GM19467 (cell line): ENCODE measurements at regions not wholly inside any gene's neighbourhood (a gene's known extent, or its start where the extent isn't known, plus 50 kb on each side); places are given as distances from the start of the nearest gene placed in this dataset.
"Not testable (repeated sequence)": the region's sequence is repeated elsewhere in the genome, so short reads cannot be mapped to it uniquely, and the experiment has no call there.

Experiments
- ATAC-seq: cut with Tn5 transposase; IDR thresholded peaks from one replicate; pipeline ENCODE4 v1.9.1; 2021; ENCODE audit warnings: mild to moderate bottlenecking, moderate library complexity; ENCODE audit not compliant: unreplicated experiment

DNA sequence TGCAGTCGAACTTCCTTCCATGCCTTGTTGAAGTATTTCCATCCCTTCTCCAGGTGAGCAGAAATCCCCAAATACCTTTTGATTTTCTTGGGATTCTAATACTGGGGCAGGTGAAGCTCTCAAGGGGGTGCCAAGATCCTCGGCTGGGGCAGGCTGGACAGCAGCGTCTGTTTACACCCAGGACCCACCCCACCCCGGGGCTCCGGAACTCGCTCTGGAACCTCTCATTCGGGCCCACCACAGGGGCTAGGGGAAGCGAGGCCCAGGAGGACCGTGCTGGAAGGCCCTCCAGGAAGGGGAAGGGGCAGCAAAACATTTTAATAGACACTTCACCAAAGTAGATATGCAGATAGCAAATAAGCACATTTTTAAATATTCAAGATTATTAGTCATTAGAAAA lies 161.9 kb upstream of the GORAB start:
- ATAC-seq = no peak

DNA sequence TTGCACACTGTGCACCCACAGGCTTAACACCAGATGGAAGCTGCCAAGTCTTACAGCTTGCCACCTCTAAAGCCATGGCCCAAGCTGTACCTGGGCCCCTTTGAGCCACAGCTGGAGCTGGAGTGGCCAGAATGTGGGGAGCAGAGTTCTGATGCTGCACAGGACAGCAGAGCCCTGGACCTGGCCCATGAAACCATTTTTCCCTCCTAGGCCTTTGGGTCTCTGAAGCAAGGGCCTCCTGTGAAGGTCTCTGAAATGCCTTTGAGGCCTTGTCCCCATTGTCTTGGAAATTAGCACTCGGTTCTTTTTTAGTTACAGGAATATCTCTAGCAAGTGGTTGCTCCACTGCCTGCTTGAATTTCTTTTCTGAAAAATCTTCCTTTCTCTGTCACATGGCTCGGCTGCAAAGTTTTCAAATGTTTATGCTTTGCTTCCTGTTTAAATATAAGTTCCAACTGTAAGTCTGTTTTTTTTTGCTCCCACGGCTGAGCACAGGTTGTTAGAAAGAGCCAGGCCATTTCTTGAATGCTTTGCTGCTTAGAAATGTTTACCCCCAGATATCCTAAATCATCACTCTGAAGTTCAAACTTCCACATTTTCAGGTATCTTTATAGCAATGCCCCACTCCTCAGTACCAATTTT lies 156.8 kb upstream of the GORAB start:
- ATAC-seq = no peak

DNA sequence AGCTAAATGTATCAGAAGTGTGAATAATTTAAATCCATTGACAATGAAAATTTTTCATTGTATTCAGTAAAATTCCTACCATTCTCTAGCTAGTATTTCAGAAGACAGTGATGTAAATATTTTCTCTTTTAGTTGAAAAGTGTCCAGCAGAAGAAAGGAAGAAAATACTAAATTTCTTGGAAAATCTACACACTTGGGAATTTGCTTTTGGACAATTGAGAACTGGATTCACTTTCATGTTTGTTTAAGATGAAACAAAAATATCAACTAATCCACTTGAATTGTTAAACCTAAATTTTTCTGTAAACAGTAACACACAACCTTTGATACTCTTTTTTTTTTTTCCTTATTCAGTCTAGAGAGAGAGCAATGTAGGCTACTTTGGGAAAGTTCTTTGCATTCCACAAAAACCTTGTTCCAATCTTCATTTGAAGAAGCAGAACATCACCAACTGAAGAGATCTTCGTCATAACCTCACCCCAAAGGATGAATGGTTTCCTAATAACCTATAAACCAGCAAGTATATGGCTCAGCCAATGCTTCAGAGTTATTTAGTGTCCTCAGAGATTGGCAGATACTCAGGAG lies 155.1 kb upstream of the GORAB start:
- ATAC-seq = peak; percentile 26

DNA sequence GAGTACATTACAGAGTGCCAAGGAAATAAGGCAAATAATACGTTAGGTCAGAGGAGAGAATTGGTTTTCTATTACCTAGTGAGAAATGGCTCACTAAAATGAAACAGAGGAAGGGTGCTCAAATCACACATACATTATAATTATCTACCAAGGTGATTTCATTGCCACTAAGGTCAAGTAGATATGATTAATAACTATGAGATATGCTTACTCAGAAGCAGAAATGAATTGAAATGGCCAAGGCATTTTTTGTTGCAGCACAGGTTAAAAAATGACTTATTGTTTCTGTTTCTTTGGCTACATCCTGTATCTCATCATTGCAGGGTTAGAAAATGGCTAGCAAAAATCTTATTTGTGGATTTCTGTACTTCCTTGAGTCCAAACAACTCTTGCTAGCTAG lies 154.5 kb upstream of the GORAB start:
- ATAC-seq = peak; percentile 72

DNA sequence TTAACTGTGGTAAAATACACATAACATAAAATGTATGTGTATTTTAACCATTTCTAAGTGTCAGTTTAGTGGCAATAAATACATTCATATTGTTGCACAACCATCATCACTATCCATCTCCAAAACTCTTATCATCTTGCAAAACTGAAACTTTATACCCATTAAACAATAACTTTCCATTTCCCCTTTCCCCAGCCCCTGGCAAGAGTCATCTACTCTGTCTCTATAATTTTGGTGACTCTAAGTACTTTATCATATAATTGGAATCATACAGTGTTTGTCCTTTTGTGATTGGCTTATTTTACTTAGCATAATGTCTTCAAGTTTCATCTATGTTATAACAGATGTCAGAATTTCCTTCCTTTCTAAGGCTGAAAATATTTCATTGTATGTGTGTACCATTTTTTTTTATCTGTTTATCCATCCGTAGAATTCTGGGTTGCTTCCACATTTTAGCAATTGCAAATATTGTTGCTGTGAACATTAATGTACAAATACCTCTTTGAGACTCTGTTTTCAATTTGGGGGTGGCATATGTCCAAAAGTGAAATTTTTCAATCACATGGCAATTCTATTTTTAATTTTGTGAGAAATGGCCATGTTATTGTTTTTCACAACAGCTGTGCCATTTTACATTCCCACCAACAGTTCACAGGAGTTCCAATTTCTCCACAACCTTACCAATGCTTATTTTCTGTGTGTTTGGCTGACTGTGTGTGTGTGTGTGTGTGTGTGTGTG lies 153.9 kb upstream of the GORAB start:
- ATAC-seq = no peak

DNA sequence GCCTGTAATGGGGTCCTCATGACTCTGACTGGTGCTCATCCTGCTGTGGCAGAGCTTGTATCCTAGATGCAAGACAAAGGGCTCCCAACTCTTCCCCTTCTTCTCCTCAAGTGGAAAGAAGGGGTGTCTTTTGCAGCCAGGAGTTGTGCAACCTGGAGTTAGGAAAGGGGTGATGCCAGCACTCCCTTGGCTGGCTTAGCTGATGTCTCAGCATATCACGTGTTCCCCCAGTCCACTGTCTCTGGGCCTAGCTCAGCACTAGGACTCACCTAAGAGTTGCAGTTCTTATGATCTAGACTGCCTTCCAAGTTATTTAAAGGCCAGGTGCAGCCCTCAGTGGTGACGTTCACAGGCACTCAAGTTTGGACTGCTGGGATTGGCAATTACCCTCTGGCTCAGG lies 146.2 kb upstream of the GORAB start:
- ATAC-seq = no peak

DNA sequence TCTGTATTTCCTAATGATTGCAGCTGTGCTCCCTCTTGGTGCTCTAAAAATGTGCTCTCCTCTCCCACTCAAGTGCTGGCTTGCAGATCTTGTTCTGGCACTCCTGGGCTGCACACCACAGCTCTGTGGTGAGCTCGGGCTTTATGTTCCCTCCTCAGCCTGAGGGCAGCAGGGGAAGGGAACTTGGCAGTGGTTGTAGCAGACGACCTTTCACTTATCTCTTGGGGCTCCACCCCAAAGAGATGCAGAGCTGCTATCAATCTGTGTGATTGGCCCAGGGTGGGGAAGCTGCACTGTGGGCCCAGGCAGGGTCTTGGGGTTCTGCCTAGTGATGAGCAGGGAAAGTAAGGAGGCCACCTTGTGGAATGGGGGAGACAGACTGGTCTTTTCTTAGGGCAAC lies 143.5 kb upstream of the GORAB start:
- no peak for ATAC-seq

DNA sequence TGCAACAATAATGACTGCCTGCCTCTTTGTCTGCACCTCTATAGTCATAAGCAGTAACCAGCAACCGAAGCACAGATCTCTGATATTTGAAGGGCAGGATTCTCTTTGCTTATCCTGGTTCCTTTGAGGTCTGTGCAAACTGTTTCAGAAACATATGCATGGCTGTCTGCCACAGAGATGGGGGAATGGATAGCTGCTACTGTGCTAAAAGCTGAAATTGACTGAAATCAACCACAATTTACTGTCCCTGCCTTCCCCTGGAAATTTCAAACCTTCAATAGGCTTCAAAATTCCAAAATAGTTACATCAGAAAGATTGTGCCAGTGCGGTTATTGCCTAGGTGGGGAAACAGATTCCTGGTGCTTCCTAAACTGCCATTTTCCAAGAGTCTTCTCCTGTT lies 136.8 kb upstream of the GORAB start:
- no peak for ATAC-seq

DNA sequence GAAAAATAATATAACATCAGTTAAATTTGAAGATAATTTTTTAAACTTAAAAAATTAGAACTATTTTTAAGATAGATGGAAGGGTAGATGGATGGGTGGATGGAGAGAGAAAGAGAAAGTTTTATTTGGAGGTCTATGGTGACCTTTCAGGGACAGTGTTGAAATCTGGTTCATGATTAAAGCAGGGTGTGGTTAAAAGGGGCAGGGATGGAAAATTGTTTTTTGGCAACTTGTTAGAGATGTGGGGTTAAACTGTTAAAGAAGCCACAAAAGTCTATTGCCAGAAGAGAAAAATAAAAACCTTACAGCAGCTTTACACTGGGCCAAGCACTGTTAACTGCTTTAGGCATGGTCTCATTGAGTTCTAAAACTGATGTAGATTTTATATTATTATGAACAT lies 134.9 kb upstream of the GORAB start:
- ATAC-seq = no peak

DNA sequence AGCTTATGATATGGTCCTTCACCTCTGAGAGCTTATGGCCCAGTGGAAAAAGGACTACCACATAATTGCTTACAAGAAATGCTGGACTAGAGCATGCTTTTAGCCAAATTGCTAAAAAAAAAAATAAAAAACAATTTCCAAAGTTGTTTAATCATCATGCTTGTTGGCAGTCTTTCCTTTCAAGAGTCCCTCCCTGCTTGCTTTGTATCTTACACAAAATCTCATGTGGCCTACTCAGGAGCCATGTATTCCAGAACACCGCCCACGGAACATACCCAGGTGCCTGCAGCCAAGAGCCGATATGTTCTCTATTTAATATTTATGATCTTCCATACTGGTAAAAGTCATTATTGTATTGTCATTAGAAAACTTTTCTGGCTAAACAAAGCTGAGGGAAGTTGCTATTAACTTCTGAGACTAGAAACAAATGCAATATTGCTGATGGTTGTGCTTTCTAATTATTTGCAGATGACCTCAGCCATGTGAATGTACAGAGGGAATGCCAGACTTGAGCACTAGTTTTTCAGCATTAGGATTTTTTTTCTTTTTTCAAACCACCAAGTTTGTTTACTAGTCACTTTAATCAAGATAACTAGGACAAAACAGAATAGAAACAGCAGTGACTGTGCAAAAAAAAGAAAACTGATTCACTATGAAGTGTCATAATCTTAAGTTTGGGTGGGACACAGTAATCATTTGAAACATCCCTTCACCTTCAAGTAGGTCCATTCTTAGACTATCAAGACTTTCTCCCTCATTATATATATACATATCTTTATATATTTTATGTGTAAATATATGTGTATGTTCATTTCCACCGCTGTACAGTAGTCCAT lies 129.3 kb upstream of the GORAB start:
- no peak for ATAC-seq

DNA sequence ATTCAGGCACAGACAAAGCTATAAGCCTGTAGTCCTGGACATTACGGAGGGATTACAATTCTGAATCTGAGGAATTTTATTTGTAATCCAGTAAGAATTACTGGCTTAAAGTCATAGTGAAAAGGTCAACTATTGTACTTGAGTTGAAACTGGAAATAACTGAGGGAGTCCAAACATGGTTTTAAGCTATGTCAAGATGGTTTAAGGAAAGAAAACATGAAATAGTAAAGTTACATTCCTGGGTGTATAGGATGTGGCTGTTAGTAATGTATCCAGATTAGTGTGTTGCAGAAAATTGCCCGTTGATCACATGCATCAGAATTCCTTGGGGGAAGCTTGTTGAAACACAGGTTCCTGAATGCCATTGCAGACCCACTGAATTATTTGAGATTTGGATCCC lies 124.8 kb upstream of the GORAB start:
- no peak for ATAC-seq

DNA sequence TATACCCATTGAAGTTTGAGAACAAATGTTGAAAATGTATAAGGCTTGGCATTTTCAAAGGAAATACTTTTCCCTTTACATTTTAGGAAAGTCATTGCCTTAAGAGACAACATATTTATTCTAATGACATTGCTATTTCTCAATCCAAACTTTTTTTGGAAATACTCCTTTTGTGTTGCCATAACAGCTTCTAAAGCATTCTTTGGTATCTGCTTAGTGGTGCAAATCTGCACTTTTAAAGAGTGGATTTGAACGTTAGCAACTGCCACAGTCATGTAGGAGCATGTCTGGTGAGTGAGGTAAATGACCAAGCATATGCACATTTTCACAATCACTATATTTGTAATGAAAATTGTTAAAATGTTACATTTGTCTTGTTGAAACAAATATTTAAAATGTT lies 124.4 kb upstream of the GORAB start:
- no peak for ATAC-seq

DNA sequence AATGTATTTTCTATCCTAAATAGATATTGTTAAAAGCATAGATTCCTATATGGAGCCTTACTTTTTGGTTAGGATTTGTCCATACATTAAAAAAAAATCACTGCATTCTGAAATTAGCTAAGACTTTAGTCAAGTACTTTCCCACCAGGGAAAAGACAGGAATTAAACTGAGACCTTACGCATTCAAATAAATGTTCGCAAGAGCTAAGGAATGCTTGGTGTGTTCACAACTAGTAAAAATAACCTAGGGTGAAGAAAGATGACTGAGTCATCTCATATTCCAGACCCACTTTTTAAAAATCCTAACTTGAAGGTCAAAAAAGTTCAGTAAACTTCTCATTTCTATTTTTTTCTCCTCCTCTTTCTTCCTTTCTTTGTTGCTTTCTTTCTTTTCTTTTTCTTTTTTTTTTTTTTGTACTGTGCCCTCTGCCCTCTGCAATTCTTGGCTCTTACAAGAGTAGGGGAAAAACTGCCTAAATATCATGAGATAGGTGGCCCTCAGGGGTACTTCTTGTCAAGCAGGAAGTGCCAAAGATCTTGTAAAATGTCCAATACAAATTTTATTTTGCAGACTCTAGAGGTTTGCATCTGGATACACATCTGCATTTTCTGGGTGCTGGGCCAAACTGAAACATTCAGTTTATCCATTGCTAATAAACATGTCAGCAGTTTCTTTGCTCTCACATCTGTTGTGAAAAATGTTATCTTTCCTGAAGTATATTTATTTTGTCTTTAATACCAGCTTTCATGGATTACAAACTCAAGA lies 121.4 kb upstream of the GORAB start:
- ATAC-seq = no peak

DNA sequence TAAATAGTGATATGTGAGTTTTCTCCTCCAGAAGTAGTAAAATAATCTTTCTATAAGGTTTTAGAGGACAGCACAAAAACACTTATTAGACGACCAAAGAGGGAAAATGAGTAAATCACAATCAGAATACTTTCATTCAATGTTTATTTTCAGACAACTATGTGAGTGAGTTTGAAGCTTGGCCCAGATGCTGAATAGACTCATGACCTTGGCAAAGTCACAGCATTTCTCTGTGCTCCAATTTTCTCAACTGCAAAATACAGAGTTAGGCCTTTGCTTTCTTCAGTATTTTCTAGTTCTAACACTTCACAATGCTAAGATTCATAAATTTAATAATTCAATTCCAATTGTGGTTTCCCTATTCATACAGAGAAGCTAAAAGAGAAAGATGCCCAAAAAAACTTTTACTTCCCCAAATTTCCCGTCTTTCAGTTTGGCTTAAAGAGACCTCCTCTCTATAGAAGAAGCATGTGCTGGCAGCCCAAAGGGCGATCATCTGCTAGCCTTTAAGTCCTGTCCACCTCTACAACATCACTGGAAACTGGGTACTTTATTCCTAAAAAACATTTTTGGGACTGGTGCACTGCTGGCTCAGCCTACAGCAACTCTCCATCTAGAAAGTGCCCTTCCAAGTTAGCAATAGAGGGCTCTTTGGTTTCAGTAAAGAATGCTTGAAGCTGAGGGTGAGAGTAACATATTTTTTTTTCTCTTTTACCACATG lies 116.8 kb upstream of the GORAB start:
- no peak for ATAC-seq

DNA sequence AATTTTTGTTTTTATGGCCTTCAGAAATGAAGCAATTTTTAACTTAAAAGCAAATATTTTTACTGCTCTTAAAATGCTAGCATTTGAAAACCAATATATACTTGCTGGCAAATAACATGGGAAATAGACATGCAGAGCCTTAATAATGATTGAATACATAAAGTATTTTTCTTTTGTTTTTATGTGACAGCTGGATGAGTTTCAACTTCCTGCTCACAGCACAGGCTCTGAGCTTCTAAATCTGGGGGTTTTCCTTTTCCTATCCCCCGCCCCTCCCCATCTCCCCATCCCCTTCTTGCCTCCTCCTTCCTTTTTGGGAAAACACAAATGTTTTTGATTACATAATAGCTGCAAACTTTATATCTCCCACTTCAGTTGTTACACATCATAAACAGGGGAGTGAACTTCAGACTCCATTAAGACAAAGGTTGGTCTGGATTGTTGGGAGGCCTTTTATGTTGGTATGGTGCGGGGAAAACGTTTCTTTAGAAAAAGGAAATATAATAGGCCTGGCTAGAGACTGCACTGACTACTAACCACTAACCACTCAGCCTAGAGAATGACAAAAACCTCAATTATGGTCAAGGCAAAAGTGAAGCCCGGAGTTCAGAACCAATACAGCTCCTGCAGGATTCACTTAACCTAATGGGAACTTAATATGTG lies 116.1 kb upstream of the GORAB start:
- ATAC-seq = no peak

DNA sequence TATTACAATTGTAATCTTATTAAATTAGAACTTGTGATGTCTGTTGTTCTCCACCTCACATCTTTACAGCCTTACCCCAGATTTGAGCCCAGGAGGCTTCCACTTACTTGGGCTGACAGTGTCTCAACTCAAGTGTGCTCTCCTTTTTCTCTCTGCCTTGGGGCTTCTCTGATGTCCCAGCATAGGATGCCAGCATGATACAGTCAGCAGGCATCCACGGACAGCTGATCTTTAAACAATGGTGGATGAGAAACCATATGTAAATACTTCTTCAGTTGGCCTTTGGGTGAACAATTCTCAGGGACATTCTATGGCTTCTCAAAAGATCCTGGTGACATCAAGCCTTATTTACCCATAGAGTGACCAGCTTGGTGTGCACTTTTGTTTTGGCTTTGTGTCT lies 107.6 kb upstream of the GORAB start:
- no peak for ATAC-seq

DNA sequence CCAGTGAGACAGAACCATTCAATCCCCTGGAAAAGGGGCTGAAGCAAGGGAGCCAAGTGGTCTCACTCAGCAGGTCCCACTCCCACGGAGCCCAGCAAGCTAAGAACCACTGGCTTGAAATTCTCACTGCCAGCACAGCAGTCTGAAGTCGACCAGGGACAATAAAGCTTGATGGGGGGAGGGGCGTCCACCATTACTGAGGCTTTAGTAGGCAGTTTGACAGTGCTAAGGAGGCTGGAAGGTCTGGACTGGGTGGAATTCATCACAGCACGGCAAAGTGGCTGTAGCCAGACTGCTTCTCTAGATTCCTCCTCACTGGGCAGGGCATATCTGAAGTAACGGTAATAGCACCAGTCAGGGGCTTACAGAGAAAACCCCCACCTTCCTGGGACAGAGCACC lies 105.4 kb upstream of the GORAB start:
- no peak for ATAC-seq

DNA sequence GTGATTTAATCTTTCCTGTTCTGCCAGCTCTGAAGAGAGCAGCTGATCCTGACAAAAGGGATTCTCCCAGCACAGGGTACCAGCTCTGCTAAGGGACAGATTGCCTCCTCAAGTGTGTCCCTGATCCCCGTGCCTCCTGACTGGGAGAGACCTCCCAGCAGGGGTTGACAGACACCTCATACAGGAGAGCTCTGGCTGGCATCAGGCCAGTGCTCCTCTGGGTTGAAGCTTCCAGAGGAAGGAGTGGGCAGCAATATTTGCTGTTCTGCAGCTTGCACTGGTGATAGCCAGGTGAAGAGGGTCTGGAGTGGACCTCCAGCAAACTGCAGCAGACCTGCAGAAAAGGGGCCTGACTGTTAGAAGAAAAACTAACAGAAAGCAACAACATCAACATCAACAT lies 105.0 kb upstream of the GORAB start:
- ATAC-seq = not testable (repeated sequence)

DNA sequence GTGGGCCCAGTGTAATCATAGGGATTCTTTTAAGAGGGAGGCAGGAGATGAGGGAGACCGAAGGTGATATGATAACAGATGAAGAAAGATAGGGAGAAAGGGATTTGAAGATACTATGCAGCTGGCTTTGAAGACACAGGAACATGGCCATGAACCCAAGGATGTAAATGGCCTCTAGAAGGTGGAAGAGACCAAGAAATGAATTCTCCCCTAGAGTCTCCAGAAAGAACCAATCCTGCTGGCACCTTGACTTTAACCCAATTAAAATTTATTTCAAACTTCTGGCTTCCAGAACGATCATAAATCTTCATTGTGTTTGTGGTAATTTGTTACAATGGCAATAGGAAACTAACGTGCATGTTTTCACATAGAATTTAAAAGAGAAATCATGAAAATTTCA lies 95.0 kb upstream of the GORAB start:
- ATAC-seq = no peak

DNA sequence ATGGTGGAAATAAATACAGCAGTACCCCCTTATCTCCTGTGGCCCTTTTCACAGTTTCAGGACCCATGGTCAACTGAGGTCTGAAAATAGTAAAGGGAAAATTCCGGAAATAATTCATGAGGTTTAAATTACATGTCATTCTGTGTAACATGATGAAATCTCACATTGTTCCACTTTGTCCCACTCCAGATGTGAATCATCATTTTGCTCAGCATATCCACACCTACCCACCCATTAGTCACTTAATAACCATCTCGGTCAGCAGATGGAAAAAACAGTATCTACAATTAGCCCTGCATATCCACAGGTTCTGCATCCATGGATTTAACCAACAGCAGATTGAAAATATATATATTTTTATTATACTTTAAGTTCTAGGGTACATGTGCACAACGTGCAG lies 86.9 kb upstream of the GORAB start:
- ATAC-seq = no peak
